ENCODE measurements at regions not wholly inside any gene's neighbourhood (a gene's known extent, or its start where the extent isn't known, plus 50 kb on each side); places are given as distances from the start of the nearest gene placed in this dataset.
A peak's percentile ranks its signal among the peaks of the same experiment; 100 is the strongest.

DNA sequence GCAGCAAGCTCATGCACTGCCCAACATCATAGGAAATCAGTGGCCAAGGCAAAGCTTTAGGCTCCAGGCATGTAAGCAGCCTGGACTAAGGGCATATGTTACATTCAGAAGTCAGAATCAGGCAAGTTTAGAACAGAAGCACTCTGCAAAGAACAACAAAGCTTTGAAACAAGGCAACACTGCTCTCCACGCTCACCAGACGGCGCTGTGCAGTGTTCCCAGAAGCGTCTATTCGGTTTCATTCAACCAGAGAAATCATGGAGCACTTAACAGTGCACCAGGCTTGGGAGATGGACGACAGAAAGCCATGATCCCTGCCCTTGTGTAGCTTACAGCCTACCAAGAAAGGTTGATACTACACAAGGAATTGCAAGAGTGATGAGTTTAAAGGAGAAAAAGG is 555.8 kb downstream of the BUD13 start:
- in situ Hi-C loops (cut with MboI; ENCODE audit: low pct_unique_long_range_greater_than_20kb, low sequenced_read_pairs, unreplicated experiment): no loop called here
- DNase-seq (ENCODE audit: low spot score): no peak
- TF ChIP-seq CTCF (IDR thresholded peaks at IDR 0.05; ENCODE audit: extremely low read depth, insufficient read depth, missing control alignments): peak; percentile 74

DNA sequence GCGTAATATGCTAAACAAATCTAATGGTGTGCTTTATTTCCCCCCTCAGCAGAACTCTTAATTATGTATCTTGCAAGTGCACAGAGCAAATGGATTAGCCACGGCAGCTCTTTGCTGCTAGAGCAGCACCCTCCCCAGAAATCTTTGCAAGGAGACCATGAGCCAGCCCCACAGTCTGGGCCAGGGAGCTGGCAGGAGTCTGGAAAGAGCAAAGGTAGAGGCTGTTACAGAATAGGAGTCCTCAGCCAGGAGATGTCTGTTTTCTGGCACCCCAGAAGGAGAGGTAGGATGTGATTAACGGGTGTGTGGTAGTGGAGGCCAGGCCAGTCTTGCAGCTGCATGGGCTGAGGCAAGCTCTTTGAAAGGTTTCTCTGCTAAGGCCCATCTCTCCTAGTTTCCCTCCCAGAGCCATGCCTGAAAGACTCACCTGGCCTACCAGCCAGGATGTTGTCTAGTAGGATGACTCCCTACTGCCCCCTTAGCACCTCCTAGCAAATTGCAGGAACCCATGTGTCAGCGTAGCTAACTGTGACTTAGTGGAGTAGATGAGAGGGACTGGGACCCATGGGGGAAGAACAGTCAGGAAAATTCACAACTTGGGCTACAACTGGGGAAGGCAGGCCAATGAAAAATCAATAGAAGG is 557.2 kb downstream of the BUD13 start:
- in situ Hi-C loops (cut with MboI; ENCODE audit: low pct_unique_long_range_greater_than_20kb, low sequenced_read_pairs, unreplicated experiment): no loop called here
- DNase-seq (ENCODE audit: low spot score): no peak
- TF ChIP-seq CTCF (IDR thresholded peaks at IDR 0.05; ENCODE audit: extremely low read depth, insufficient read depth, missing control alignments): peak; percentile 25

- TF ChIP-seq CTCF (IDR thresholded peaks at IDR 0.05; ENCODE audit: extremely low read depth, insufficient read depth, missing control alignments): no peak
- no peak for DNase-seq (ENCODE audit: low spot score)
- in situ Hi-C loops (cut with MboI; ENCODE audit: low pct_unique_long_range_greater_than_20kb, low sequenced_read_pairs, unreplicated experiment): no loop called here
These were observed 561.6 kb downstream of the BUD13 start for GRCh38 chr11:116211147-116211546.

DNA sequence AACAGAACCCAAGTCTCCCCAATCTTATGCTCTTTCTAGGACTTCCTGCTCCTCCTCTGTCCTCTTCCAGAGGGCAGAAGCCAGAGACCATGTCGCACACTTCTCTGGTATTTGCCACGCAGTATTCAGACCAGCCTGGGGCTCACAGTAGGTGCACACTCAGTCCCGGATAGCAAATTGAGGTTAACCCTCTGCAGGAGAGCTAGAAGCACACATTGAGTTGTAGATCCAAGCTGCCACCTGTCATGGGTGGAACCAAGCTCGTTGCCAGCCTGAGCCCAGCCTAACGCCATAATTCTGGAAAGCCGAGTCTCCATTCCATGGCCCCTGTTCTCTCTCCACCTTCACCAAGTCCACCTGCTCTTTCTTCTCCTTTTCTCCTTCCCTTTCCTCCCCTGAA is 562.1 kb downstream of the BUD13 start:
- no peak for DNase-seq (ENCODE audit: low spot score)
- in situ Hi-C loops (cut with MboI; ENCODE audit: low pct_unique_long_range_greater_than_20kb, low sequenced_read_pairs, unreplicated experiment): no loop called here
- no peak for TF ChIP-seq CTCF (IDR thresholded peaks at IDR 0.05; ENCODE audit: extremely low read depth, insufficient read depth, missing control alignments)

DNA sequence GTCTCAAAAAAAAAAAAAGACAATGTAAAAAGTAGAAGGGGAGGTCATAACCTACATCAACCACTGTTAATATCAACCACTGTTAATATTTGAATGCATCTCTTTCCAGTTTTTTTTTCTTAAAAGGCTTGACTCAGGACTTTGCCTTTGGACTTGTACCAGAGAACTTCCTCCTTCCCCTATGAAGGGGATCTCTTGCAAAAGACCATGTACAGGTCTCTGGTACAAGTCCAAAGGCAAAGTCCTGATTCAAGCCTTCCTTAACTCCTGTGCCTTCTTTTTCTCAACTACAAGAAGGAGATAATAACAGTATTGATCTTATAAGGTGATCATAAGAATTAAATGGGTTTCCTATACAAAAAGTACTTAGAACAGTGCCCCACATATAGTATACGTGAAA is 563.5 kb downstream of the BUD13 start:
- no peak for DNase-seq (ENCODE audit: low spot score)
- TF ChIP-seq CTCF (IDR thresholded peaks at IDR 0.05; ENCODE audit: extremely low read depth, insufficient read depth, missing control alignments): no peak
- in situ Hi-C loops (cut with MboI; ENCODE audit: low pct_unique_long_range_greater_than_20kb, low sequenced_read_pairs, unreplicated experiment): no loop called here

GRCh38 chr11:116207421-116208141 is 565.2 kb downstream of the BUD13 start:
- TF ChIP-seq CTCF (IDR thresholded peaks at IDR 0.05; ENCODE audit: extremely low read depth, insufficient read depth, missing control alignments): no peak
- DNase-seq (ENCODE audit: low spot score): no peak
- in situ Hi-C loops (cut with MboI; ENCODE audit: low pct_unique_long_range_greater_than_20kb, low sequenced_read_pairs, unreplicated experiment): no loop called here

All from GM13977 (cell line).